Fibroblast of peridontal ligament (primary cell): ENCODE measurements at regions not wholly inside any gene's neighbourhood (a gene's known extent, or its start where the extent isn't known, plus 50 kb on each side); places are given as distances from the start of the nearest gene placed in this dataset.

Source experiments
- DNase-seq: peaks from one replicate; pipeline ENCODE4 v3.0.0-alpha.2; 2010; ENCODE audit errors: extremely low read depth

DNA sequence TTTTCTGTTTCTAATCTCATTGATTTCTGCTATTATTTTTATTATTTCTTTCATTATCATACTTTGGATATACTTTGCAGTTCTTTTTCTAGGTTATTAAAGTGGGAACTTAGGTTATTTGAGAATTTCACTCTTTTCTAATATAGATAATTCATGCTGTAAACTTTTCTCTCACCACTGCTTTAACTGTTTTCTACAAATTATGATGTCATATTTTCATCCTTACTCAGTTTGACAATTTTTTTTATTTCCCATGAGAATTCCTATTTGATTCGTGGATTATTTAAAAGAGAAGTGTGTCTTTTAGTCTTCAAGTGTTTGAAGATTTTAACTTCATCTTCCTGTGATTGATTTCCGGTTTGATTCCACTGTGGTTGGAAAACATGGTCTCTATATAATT, 336.8 kb upstream of the SALL1 start:
- no peak for DNase-seq

DNA sequence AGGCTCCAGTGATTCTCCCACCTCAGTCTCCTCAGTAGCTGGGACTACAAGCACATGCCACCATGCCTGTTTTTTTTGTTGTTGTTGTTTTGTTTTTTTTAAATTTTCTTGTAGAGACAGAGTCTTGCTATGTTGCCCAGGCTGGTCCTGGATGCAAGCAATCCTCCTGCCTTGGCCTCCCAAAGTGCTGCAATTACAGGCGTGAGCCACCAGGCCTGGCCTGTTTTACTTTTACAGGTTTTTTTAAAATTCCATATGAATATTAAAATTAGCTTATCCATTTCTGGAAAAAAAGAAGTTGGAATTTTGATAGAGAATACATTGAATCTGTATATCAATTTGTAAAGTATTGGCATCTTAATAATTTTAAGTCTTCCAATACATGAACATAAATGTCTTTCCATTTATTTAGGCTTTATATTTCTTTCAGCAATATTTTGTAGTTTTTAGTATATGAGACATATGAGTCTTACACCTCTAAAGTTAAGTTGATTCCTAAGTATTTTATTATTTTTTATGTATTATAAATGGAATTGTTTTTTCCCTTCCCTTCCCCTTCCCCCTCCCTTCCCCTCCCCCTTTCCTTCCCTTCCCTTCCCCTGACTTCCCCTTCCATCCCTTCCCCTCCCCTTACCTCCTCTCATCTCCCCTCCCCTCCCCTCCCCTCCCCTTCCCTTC, 323.5 kb upstream of the SALL1 start:
- no peak for DNase-seq

DNA sequence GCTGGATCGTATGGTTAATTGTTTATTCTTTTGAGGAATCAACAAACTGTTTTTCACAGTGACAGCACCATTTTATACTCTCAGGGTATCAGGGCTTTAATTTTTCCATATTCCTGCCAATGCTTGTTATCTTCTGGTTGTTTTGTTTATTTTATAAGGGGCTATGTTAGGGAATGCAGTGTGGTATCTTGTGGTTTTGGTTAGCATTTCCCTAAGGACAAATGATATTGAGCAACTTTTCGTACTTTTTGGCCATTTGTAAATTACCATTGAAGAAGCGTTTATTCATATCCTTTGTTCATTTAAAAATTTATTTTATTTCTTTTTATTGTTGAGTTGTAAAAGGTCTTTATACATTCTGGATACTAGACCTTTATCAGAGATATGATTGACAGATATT, 322.0 kb upstream of the SALL1 start:
- no peak for DNase-seq

DNA sequence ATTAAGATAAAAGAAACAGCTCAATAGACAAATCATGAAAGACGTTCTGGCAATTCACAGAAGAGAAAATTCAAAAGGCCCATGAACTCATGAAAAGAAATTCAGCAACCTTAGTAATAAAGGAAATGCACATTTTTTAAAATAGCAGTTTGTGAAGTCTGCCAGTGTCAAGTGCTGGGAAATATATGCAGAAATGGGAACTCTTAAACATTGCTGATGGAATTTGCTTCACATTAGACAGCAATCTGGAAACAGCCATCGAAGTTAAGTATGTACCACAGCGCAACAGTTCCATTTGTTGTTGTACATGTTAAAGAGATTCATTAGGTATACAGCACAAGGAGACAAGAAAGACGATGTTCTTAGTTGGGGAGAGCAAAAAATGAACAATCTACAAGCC, 319.4 kb upstream of the SALL1 start:
- no peak for DNase-seq

DNA sequence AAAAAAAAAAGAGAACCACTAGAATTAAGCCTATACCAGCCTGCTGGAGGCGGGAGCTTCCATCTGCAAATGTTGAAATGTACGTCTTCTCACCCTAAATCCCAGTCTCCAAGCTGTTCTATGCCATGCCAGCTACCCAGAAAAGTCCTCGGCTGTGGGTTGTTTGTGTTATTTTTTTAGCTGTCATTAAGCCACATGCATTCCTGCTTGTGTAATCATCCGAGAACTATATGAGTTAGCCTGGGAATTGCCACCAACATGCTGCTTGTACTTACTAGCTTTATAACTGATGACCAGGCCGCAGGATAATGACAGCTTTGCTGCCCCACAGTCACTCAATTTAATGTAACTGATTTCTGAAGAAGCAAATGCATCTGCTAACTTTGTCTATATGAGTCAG, 313.9 kb upstream of the SALL1 start:
- DNase-seq, result peak; percentile 31

DNA sequence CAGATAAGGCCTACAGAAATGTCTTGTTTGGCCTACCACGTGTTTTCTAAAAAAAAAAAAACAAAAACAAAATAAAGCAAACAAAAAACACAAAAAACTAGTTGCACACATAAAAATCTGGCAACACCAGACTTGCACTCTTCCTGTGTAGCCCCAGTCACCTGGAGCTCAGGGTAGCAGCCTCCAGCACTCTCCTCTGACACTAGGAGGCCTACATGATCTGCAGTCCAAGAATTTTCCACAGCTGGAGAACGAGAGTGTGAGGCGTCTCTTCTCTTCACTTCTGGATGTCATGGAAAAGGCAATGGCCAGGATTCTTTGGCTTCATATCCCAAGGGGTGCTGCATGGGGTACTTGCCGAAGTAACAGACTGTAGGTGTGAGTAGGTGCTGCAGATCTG, 310.2 kb upstream of the SALL1 start:
- DNase-seq, result no peak

DNA sequence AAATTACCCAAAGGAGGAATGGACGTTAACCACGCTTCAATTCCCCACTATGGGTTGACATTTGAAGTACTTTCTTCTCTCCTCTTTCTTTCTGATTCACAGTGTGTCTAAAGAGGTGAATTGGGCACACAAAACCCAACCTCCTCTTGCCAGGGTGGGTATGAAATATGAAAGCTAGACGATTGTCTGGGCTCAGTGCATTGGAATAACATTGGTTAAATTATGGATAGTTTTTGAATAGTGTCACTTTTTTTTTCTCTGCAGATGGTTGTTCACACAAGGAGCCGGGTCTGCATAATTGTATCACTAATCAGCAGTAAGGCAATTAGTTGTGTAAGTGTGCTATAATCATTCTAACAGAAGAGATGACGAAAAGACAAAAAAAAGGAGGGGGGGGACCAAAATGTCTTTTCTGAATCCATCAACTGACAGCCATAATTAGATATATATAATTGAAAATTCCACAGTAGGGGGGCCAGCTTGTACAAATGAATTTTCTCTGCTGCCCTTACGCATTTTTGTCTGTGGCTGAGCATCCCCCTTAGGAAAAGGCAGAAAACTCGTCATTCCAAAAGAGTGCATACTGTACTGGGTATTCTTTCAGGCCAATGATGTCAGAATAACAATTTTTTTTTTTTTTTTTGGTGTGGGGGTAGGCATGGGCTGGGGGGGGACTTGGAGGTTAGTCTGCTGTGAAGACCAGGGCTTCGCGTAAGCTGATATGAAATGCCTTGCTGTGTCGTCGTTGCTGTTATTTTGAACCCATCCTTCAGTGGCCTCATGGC, 307.5 kb upstream of the SALL1 start:
- no peak for DNase-seq

DNA sequence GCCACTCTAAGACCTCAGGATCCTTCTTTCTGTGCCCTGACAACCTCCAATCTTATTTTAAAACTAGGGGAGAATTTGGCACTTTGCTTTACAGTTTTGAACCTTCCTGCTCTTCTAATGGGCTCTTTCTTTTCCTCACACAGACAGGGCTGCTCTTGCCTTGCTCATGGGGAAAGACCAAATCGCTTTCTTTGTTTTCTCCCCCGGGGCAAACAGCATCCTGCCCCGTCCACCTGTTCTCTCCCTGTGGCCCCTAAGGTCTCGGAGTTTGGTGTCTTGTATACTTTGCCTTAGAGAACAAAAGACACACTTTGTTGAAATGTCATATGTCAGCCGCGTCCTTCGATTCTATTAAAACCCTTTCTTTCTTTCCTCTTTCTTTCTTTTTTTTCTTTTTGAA, 306.7 kb upstream of the SALL1 start:
- no peak for DNase-seq

DNA sequence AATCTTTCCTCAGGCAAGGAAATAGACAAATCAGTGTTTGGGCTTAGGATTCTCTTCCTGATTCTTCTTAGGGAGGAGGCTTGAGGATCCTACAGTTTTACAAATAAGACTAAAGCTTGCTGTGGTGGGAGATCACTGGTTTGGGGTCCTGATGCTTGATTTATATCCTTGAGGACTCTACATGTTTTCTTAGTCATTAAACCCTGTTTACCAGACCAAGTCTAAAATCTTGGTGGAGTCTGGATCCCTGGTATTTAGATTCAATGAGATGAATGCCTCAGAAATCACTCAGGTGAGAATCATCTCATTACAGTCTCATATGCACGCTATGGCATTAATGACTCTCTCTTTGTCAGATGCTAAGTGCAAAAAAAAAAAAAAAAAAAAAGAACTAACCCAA, 304.3 kb upstream of the SALL1 start:
- no peak for DNase-seq

DNA sequence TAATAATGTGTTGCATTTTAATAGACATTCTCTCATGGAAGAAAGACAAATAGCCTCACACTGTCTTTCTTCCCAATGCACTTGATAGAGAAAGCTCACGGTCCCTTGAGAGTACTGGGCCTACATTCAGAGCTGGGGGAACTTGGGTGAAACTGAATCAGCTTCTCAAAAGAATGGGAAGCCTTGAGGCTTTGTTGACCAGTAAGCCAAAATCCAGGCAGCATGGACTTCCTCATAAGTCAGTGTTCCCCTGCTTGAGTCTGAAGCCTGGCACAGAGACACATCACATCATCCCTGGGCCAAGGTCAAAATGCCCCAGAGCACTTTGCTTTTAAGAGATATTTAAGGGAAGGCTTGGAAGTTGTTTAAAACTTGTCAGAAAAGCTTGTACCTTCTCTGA, 302.2 kb upstream of the SALL1 start:
- DNase-seq, result no peak

DNA sequence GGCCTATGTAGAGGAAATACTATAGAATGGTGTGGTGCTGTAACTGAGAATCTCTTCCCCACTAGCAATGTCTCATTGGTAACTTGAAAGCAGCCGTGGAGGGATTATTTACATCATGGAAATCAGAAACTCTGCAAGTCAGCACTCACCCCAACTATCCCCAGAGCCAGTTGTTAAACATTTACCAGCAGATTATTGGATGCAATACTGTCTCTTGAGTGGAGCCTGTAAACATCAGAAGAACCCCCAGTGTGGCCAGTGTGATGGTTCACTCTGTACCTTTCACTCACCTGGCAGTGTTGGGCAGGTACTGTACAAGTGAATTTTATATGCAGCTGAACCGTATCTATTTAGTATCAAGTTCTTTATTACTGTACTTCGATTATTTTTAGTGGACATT, 299.8 kb upstream of the SALL1 start:
- no peak for DNase-seq

DNA sequence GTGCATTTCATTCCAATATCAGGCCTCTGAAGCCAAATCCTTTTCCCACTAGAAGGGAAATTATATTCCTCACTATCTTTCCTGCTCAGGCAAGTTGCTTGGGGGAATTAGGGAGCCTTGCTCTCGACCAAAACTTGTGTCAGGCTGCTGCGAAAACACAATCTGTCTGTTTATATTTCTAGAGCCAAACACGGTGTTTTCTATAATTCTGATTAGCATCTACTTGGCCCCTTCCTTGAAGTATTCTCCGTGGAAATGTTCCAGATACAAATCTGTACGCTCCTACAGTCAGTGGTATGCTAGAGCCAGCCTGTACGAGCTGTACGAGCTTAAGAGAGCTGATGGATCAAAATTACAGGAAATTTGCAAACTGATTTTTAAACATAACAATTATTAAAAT, 299.3 kb upstream of the SALL1 start:
- DNase-seq, result no peak

DNA sequence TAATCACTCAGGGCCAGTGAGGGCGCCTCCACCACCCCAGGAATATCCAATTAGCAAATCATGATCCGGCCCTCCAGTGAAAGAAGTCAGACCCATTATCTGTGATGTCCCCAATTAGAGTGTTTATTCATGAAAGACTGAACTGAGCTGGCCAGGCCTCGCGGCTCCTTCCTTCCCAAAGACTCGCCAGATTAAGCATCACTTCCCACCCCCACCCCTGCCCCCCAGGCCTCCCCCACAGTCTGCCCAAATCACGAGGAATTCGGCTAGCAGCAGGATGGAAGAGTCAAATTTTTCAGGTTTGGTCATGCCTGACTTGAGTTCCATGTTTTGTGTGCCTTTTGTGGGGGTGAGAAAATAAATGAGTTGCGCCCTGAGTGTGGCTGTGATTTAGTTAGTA, 298.4 kb upstream of the SALL1 start:
- no peak for DNase-seq

DNA sequence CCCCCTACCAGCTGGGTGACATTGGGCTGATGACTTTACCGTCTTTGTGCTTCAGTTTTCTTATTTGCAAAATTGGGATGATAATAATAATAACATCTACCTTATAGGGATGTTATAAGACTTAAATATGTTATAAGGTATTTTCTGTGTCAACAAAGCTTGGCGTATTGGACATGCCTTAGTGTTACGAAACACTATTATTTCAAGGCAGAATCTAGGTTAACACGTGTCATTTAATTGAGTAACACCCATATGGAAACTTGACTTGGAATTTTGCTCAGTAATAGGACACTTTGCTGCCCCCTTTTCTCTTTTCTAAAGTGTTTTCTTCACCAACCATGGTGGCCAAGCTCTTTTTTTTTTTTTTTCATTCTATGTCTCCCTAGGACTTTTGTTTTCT, 294.2 kb upstream of the SALL1 start:
- no peak for DNase-seq

DNA sequence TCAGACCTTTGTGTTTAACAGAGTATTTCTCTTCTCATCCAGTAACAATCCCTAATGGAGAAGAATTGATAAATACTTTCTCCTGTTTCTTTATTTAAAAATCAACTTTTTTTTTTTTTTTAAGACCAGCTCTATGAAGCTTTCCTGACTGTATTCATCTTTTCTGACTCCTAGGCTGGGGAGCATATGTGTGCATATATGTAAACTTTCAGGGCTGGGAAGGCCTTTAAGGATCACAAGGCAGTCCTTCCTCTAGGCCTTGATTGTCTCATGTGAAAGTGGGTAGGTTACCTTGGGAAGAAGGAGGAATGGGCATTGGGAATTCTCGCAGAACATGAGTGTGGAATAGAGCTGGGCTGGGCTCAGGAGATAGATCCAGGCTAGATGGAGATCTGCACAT, 292.9 kb upstream of the SALL1 start:
- no peak for DNase-seq

DNA sequence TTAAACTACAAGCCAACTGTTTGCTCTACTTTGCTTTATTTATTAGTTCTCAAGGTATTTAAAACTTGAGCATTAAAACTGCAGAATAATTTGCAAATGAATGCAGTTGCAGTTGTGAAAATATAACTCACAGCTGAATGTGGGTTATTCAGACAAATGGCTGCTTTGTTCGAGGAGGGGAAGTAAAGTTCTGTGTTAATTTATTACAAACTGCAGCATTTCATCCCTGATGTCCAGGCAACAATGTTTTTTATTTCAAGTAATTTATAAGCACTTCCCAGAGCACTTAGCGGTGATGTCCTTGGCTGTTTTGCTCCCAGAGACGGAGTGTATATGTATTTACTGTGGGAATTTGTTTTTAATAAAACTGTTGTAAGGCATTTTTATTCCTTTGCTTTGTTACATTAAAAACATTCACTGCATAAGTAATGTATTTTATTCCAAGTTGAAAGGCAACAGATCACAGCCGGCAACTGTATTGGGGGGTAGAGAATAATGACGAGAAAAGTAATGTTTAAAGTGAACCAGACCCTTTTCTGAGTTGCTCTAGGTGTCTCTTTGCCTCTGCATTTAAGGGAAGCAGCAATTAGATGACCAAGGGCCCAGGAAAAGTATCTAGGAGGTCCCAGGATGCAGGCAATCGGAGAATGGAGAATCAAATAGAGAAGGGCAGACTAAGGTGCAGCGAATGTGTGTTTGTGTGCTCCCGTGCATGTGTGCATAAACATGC, 291.2 kb upstream of the SALL1 start:
- no peak for DNase-seq

DNA sequence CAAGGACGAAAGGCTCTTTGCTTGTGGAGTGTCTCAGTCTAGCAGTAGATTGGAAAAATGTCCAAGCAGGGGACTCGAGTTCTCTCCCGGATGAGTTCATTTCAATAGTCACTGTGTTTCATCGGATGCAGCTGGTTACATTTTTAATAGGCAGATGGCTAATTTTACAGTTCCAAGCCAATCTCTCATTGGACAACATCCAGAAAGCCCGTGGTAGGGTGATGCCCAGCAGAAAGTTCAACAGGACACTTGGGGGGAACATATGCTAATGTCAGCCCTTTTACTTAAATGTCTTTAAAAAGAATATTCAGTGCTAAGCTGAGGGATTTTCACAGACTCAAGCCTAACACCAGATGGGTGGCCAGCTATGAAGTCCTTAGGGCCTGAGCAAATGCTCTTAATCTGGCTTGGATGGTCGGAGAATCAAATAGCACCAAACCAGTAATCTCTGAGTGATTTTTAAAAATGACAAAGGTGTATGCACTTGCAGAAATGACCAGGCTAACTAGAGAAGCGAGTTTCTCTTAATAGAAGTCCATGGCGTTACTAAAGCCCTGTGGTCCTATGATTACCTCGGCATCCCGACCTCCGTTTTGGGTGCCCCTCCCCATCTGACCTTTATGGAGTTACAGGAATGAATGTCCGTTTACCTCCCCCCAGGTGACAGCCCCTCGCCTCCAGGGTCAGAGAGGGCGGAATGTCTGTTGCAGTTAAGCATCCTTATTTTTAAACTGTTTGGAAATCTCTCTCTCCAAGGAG, 289.2 kb upstream of the SALL1 start:
- DNase-seq, result no peak

DNA sequence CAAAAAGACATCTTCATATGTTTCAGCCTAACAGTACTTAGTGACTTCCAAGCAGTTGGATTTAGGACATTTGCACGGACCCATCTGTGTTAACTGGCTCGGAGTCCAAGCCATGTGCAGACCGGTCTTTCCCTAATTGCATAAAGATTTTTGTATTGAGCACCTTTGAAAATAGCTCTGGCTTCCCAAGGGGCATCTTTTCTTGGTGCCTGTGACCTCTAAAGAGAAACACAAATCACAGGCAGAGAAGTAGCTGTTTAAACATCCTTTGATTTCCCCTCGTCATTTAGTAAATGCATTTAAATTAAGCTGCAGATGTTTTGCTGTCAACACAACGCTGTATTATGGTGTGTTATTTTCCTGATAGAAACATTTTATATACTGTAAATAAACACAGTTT, 288.2 kb upstream of the SALL1 start:
- no peak for DNase-seq

DNA sequence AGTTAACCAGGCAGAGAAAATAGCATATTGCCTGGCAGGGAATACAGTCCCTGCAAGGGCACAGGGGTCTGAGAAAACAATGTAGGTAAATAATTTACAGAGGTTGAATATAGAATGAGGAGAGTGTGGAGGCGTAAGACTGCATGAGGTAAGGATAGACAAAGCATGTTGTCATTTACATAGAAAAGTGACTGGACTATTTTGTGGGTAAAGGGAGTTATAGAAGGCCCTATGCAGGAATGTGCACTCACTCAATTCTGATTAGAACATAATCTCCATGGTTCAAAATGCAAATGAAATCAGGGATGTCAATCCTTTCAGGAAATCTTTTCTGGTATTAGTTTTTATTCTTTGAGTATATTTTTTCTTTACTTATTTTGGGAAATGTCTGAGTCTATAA, 285.7 kb upstream of the SALL1 start:
- no peak for DNase-seq

DNA sequence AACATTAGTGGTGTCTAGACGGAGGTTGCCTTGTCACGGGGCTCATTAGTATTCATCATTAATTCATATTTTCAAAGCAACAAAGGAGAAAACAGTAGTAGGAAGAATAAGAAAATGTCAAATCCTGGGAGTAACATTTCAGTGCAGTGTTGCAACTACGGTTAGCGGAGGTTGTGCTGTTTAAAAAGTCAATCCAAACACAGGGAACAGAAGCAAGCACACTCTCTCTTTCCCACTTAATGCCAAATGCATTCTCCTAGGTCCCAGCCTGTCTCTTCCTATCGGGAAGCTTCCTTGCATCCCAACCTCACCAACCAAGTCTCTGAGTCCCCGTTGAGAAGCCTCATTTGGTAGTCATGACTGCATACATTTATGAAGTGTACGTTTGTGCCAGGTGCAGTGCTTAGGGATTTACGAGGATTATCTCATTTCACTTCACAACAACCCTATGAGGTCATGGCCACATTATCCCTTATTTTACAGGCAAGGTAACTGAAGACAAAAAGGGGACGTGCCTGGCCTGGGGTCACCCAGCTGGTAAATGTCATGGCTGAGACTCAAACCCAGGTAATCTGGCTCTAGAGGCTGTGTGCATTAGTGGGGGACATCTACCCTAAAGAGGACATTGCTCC, 283.6 kb upstream of the SALL1 start:
- no peak for DNase-seq

DNA sequence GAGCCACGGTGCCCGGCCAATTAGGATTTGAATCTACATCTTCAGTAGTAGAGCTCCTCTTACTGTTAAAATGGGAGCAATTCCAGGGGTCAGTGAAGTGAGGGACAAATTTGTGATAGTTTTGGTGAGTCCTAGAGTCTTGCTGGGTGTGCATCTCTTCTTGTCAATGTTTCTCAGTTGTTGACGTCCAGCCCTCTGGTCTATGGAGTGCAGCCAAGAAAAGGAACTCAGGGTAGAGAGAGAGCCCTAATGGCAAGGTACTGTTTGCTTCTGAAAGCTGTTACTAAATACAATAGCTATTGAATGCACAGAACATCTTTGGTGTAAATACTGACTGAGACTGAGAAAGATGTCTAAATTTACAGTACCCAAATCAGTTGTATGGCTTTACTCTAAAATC, 282.5 kb upstream of the SALL1 start:
- no peak for DNase-seq
